C4-2B (cell line): ENCODE measurements at regions not wholly inside any gene's neighbourhood (a gene's known extent, or its start where the extent isn't known, plus 50 kb on each side); places are given as distances from the start of the nearest gene placed in this dataset.

Experiments
- CTCF ChIP-seq: fragments of 450-650 bp; conservative IDR thresholded peaks from 2 replicates; pipeline ENCODE4 v1.5.1; 2017; ENCODE audit warnings: mild to moderate bottlenecking
- ZFX ChIP-seq: fragments of 450-650 bp; IDR thresholded peaks from 2 replicates; pipeline ENCODE4 v1.6.1; 2017

- TF ChIP-seq CTCF (no peak), ZFX (no peak)
Measured at GRCh38 chr1:193516755-193517388, 330.5 kb upstream of the B3GALT2 start.
